LNCaP clone FGC (cell line): ENCODE measurements at regions not wholly inside any gene's neighbourhood (a gene's known extent, or its start where the extent isn't known, plus 50 kb on each side); places are given as distances from the start of the nearest gene placed in this dataset.
"Not testable (repeated sequence)": the region's sequence is repeated elsewhere in the genome, so short reads cannot be mapped to it uniquely, and the experiment has no call there.

ENCODE experiments used
- DNase-seq: peaks from one replicate; pipeline ENCODE4 v3.0.0-alpha.2; 2011; ENCODE audit warnings: low read depth
- H3K4me3 ChIP-seq: 2 replicates; pipeline ENCODE4 v1.5.1; 2011; ENCODE audit warnings: mild to moderate bottlenecking, low read depth, low read length, control low read depth
- CTCF ChIP-seq: IDR thresholded peaks from 2 replicates; pipeline ENCODE4 v1.5.1; 2012; ENCODE audit warnings: mild to moderate bottlenecking; ENCODE audit not compliant: control insufficient read depth, insufficient read depth; ENCODE audit errors: extremely low read depth

GRCh38 chr5:66277981-66278380, 133.9 kb downstream of the SREK1 start:
- no peak for TF ChIP-seq CTCF
- no peak overlapping the region for H3K4me3 ChIP-seq
- no peak for DNase-seq

- DNase-seq, result no peak
- no peak for TF ChIP-seq CTCF
- no peak overlapping the region for H3K4me3 ChIP-seq
Measured at GRCh38 chr5:66281294-66281693, 137.2 kb downstream of the SREK1 start.

GRCh38 chr5:66284588-66285342, 140.7 kb downstream of the SREK1 start:
- DNase-seq, result no peak
- H3K4me3 ChIP-seq, result no peak overlapping the region
- TF ChIP-seq CTCF, result no peak

GRCh38 chr5:66285343-66285922, 141.3 kb downstream of the SREK1 start:
- DNase-seq, result no peak
- no peak overlapping the region for H3K4me3 ChIP-seq
- TF ChIP-seq CTCF, result no peak

- no peak for TF ChIP-seq CTCF
- no peak for DNase-seq
- no peak overlapping the region for H3K4me3 ChIP-seq
Measured at GRCh38 chr5:66291771-66292170, 147.7 kb downstream of the SREK1 start.

- not testable (repeated sequence) for DNase-seq, H3K4me3 ChIP-seq
Measured at GRCh38 chr5:66293851-66294250, 149.8 kb downstream of the SREK1 start.

GRCh38 chr5:66299463-66299862, 155.4 kb downstream of the SREK1 start:
- no peak for DNase-seq
- no peak overlapping the region for H3K4me3 ChIP-seq
- TF ChIP-seq CTCF, result no peak
